Esophagus muscularis mucosa (tissue), 4 donors: ENCODE measurements at regions not wholly inside any gene's neighbourhood (a gene's known extent, or its start where the extent isn't known, plus 50 kb on each side); places are given as distances from the start of the nearest gene placed in this dataset.

Source experiments
- DNase-seq: peaks from one replicate; pipeline ENCODE4 v3.0.0-alpha.2; 2017; ENCODE audit errors: extremely low spot score
- H3K27ac ChIP-seq, 4 donors: fragments of 200-600 bp; sonication (generic); replicated peaks in 1 of 4; 1 replicate in 3 of 4; 2 replicates in 1 of 4; pipeline ENCODE4 v1.5.1; 2016 to 2019; ENCODE audit warnings: mild to moderate bottlenecking in 1 of 4
- H3K27me3 ChIP-seq, 4 donors: fragments of 200-600 bp; sonication (generic); one replicate each; pipeline versions ENCODE4 v1.5.1 to v1.6.0; 2016 to 2019
- H3K36me3 ChIP-seq, 4 donors: fragments of 200-600 bp; sonication (generic); one replicate each; pipeline ENCODE4 v1.5.1; 2016 to 2019
- H3K4me1 ChIP-seq, 4 donors: fragments of 200-600 bp; sonication (generic); one replicate each; pipeline ENCODE4 v1.5.1; 2016 to 2019
- H3K4me3 ChIP-seq, 4 donors: fragments of 200-600 bp; sonication (generic); 1 replicate in 2 of 4; 2 replicates in 2 of 4; pipeline ENCODE4 v1.5.1; 2016 to 2019; ENCODE audit warnings: mild to moderate bottlenecking in 4 of 4, moderate library complexity in 1 of 4
- H3K9me3 ChIP-seq, 4 donors: fragments of 200-600 bp; sonication (generic); 1 replicate in 3 of 4; 2 replicates in 1 of 4; pipeline ENCODE4 v1.5.1; 2016 to 2019
- CTCF ChIP-seq, 3 experiments: fragments of 200-600 bp in 2 of 3; fragments of 450-650 bp in 1 of 3; sonication (generic) in 2 of 3; IDR thresholded peaks; one replicate each; pipeline ENCODE4 v1.5.1; 2017 to 2019; ENCODE audit warnings: antibody characterized with exemption in 3 of 3, mild to moderate bottlenecking in 2 of 3, moderate library complexity in 1 of 3
- EP300 ChIP-seq: sonication (generic); formaldehyde crosslinking; IDR thresholded peaks from one replicate; pipeline ENCODE4 v1.6.1; 2017; ENCODE audit warnings: antibody characterized with exemption
- POLR2A ChIP-seq: fragments of 450-650 bp; IDR thresholded peaks from one replicate; pipeline ENCODE4 v1.6.1; 2017; ENCODE audit warnings: antibody characterized with exemption, moderate library complexity, mild to moderate bottlenecking, low read depth
- POLR2AphosphoS5 ChIP-seq, 2 donors: sonication (generic); formaldehyde crosslinking; IDR thresholded peaks; one replicate each; pipeline ENCODE4 v1.6.1; 2017; ENCODE audit warnings: antibody characterized with exemption in 2 of 2
- WGBS: methylation state at CpG from one replicate; pipeline ENCODE4 v1.1.5; 2018; 5-methylcytosine and 5-hydroxymethylcytosine counted together
- intact Hi-C: fragments of 100-400 bp; cut with DNase I; formaldehyde crosslinking; loops from one replicate; pipeline ENCODE4 v1.15.1; 2023

GRCh38 chr1:8241417-8242014 lies 76.4 kb upstream of the SLC45A1 start:
- intact Hi-C loops = no loop called here
- no peak for DNase-seq
- Histone ChIP-seq H3K27ac (no peak overlapping the region), H3K36me3 (no peaks in the 10 kb centered on the region), H3K27me3 (no peaks in the 10 kb centered on the region), H3K4me3 (no peak overlapping the region), H3K4me1 (peaks cover 8 to 31% (median 28%) of the 10 kb centered on the region in 4 donors), H3K9me3 (no peaks in the 10 kb centered on the region)
- 86% methylated on average over 14 of the region's 14 CpGs for WGBS
- no peak for TF ChIP-seq CTCF (IDR thresholded peaks at IDR 0.05)
- no peak for TF ChIP-seq EP300
- no peak for TF ChIP-seq POLR2A
- no peak for TF ChIP-seq POLR2AphosphoS5 (IDR thresholded peaks at IDR 0.05)

DNA sequence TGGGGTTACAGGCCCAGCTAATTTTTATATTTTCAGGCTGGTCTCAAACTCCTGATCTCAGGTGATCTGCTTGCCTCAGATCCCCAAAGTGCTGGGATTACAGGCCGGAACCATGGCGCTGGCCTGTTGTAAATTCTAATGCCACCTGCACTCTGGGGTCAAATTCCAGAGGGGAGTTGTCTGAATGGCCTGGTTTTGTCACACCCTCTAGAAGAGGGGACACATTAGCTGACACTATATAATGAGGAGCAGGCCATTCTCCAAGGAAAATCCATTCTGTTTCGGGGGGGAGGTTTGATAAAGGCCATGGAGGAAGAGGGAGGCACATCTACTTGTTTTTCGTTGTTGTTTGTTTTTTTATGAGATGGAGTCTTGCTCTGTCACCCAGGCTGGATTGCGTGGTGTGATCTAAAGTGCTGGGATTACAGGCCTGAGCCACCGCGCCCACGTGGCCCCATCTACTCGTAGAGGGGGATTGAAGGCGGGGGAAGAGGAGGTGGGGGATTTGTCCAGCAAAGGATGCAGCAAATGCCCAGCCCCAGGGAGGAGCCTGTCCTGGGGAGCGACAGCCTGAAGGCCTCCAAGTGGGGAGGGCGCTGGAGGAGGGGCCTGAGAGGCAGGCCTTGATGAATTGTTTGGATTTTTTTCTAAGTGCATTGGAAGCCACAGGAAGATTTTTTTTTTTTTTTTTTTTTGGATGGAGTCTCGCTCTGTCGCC lies 78.4 kb upstream of the SLC45A1 start:
- Histone ChIP-seq H3K9me3 (no peaks in the 10 kb centered on the region), H3K4me1 (peaks cover 8 to 31% (median 28%) of the 10 kb centered on the region in 4 donors), H3K27ac (peak overlapping the region; percentile 75 to 83 (median 80)), H3K4me3 (no peak overlapping the region), H3K36me3 (no peaks in the 10 kb centered on the region), H3K27me3 (no peaks in the 10 kb centered on the region)
- TF ChIP-seq CTCF (IDR thresholded peaks at IDR 0.05) (no peak), POLR2A (no peak), EP300 (no peak), POLR2AphosphoS5 (IDR thresholded peaks at IDR 0.05) (no peak)
- intact Hi-C loops = no loop called here
- 74% methylated on average over 14 of the region's 14 CpGs for WGBS
- no peak for DNase-seq

- no peak for DNase-seq
- Histone ChIP-seq H3K9me3 (no peaks in the 10 kb centered on the region), H3K27ac (peak overlapping the region; percentile 75 to 83 (median 80)), H3K4me3 (no peak overlapping the region), H3K36me3 (no peaks in the 10 kb centered on the region), H3K4me1 (peaks cover 8 to 31% (median 28%) of the 10 kb centered on the region in 4 donors), H3K27me3 (no peaks in the 10 kb centered on the region)
- 34% methylated on average over 5 of the region's 5 CpGs for WGBS
- peak in 1 of 2 donors; percentile 24 for TF ChIP-seq POLR2AphosphoS5 (IDR thresholded peaks at IDR 0.05)
- no peak for TF ChIP-seq EP300
- no peak for TF ChIP-seq POLR2A
- peak in 2 of 3 experiments; percentile 37 to 40 for TF ChIP-seq CTCF (IDR thresholded peaks at IDR 0.05)
- intact Hi-C loops = no loop called here
These were observed 78.9 kb upstream of the SLC45A1 start for GRCh38 chr1:8239039-8239305.

- no peaks in the 10 kb centered on the region for H3K36me3 ChIP-seq
- intact Hi-C loops = no loop called here
- TF ChIP-seq POLR2AphosphoS5 (IDR thresholded peaks at IDR 0.05) (peak; percentile 3 to 47), CTCF (IDR thresholded peaks at IDR 0.05) (no peak)
- no peak overlapping the region for H3K4me3 ChIP-seq
- peak overlapping the region; percentile 75 to 83 (median 80) for H3K27ac ChIP-seq
- H3K4me1 ChIP-seq = peaks cover 8 to 31% (median 28%) of the 10 kb centered on the region in 4 donors
- H3K27me3 ChIP-seq = no peaks in the 10 kb centered on the region
- DNase-seq = no peak
- H3K9me3 ChIP-seq = no peaks in the 10 kb centered on the region
- WGBS = 48% methylated on average over 20 of the region's 20 CpGs
These were observed 79.5 kb upstream of the SLC45A1 start for GRCh38 chr1:8238141-8239038.
